ENCODE measurements at regions not wholly inside any gene's neighbourhood (a gene's known extent, or its start where the extent isn't known, plus 50 kb on each side); places are given as distances from the start of the nearest gene placed in this dataset.

DNA sequence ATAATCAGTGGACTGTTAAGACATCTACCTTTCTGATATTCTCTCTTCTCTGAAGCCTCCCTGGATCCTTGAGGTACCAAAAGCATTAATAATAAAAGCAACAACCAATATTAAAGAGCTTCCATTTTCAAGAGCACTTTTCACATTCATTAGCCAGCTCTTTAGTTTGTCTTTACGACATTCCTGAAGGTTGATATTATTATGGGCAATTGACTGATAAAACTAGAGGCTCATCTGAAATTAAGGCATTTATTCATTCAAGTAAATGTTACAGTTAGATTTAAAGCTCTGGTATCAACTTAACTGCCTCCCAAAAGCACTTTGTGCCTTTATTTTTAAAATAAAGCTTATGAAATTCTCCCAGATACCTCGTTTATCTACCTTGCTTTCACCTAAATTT, 199.6 kb downstream of the PLK2 start:
- TF ChIP-seq, protein P1, sequence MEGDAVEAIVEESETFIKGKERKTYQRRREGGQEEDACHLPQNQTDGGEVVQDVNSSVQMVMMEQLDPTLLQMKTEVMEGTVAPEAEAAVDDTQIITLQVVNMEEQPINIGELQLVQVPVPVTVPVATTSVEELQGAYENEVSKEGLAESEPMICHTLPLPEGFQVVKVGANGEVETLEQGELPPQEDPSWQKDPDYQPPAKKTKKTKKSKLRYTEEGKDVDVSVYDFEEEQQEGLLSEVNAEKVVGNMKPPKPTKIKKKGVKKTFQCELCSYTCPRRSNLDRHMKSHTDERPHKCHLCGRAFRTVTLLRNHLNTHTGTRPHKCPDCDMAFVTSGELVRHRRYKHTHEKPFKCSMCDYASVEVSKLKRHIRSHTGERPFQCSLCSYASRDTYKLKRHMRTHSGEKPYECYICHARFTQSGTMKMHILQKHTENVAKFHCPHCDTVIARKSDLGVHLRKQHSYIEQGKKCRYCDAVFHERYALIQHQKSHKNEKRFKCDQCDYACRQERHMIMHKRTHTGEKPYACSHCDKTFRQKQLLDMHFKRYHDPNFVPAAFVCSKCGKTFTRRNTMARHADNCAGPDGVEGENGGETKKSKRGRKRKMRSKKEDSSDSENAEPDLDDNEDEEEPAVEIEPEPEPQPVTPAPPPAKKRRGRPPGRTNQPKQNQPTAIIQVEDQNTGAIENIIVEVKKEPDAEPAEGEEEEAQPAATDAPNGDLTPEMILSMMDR (IDR thresholded peaks at IDR 0.05): no peak
- Histone ChIP-seq H3K27me3 (no peaks in the 10 kb centered on the region), H3K4me1 (peaks cover 0 to 11% of the 10 kb centered on the region in 2 donors), H3K36me3 (no peaks in the 10 kb centered on the region), H3K4me3 (no peak overlapping the region), H3K27ac (no peak overlapping the region), H3K9me3 (no peaks in the 10 kb centered on the region)
- DNase-seq (ENCODE audit: low spot score): no peak

DNA sequence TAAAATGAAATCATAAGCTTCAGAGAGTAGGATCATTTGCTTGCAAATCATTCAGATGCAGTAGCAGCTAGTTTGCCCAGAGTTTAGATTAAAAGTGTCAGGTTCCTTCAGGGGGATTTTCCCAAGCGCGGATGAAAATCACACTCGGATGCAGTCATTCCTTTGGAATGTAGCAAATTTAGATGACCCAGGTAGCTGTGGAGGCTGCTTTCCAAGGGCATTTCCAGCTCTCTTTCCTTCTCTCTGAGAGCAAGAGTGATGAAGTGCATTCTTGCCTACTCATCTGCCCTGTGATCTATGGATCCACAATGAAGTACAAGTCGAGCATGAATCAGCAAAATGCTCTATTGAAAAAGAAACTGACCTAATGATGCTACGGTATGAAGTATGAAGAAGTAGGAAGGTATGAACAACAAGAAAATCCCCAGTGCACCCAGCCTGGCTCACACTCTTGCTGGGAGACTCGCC, 200.2 kb downstream of the PLK2 start:
- DNase-seq (ENCODE audit: low spot score): no peak
- peaks cover 0 to 11% of the 10 kb centered on the region in 2 donors for H3K4me1 ChIP-seq
- TF ChIP-seq, protein P1 (IDR thresholded peaks at IDR 0.05): no peak
- no peak overlapping the region for H3K27ac ChIP-seq
- no peak overlapping the region for H3K4me3 ChIP-seq
- H3K36me3 ChIP-seq: no peaks in the 10 kb centered on the region
- H3K9me3 ChIP-seq: no peaks in the 10 kb centered on the region
- H3K27me3 ChIP-seq: no peaks in the 10 kb centered on the region

DNA sequence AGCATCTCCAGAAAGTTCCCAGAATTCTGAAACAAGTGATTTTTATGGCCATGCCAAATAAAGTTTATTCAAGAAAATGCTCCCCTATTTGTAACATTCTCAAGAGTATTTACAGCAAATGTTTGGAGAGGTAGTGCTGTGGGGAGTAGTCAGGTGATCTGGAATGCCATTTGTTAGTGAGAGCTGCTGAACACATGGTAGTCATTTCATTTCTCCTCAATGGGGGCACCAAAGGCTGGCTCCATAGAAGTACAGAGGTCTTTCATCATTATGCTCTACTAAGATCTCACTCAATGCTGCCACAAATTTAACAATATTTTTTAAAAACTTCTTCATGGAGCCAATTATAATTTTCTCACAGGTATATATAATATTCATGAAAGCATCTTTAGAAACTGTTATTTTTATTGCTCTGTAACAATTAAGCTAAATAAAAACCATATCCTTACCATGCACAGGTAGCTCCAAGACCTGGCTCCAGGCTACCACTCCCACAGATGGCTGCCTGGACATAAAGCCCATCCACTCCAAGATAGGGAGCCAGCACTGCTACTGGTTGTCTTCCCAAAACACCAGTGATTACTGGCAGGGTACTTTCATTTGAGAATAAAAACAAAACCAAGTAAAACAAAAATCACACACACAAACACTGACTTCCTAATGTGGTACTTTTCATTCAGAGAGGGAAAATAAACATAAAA, 200.8 kb downstream of the PLK2 start:
- H3K27ac ChIP-seq: no peak overlapping the region
- no peaks in the 10 kb centered on the region for H3K27me3 ChIP-seq
- no peak overlapping the region for H3K4me3 ChIP-seq
- TF ChIP-seq, protein P1 (IDR thresholded peaks at IDR 0.05): no peak
- no peaks in the 10 kb centered on the region for H3K36me3 ChIP-seq
- peaks cover 0 to 11% of the 10 kb centered on the region in 2 donors for H3K4me1 ChIP-seq
- H3K9me3 ChIP-seq: no peaks in the 10 kb centered on the region
- no peak for DNase-seq (ENCODE audit: low spot score)

DNA sequence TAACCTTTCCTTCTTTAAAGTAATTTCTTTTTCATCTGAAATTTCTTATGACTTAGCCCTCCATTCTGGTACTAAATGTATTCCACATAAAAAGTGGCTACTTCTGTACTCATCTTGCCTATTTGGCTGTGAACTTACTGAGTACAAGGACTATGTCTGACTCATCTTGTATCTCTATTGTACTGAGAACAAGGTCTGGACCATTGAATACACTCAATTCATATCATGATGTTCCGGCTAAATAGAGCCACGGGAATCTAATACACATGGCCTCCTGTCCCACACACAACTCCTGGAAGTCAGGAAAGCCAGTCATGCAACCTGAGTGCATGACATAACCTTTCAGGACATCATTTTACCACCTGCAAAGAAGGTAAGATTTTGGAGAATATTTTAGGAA, 203.9 kb downstream of the PLK2 start:
- Histone ChIP-seq H3K9me3 (no peaks in the 10 kb centered on the region), H3K27ac (no peak overlapping the region), H3K27me3 (no peaks in the 10 kb centered on the region), H3K36me3 (no peaks in the 10 kb centered on the region), H3K4me3 (no peak overlapping the region), H3K4me1 (no peaks in the 10 kb centered on the region)
- no peak for DNase-seq (ENCODE audit: low spot score)
- TF ChIP-seq, protein P1 (IDR thresholded peaks at IDR 0.05): no peak

DNA sequence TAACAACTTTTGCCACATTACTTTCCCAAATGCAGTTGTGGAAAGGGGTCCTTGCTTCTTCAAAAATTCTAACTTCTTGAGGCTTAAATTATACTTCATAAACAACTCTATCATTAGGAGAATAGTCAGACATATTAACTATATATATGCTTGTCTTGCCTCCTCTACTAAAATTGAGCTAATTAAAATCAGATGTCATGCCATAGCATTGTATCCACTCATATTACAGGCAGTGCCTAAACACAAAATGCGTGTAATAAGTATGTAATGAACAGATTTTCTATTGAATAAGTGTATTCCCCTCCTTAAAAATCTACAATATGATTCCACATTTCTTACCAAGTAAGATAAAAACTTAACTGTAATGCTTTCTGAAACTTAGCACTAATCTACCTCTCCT, 204.5 kb downstream of the PLK2 start:
- H3K27ac ChIP-seq: no peak overlapping the region
- H3K4me3 ChIP-seq: no peak overlapping the region
- TF ChIP-seq, protein P1 (IDR thresholded peaks at IDR 0.05): no peak
- DNase-seq (ENCODE audit: low spot score): no peak
- H3K36me3 ChIP-seq: no peaks in the 10 kb centered on the region
- no peaks in the 10 kb centered on the region for H3K27me3 ChIP-seq
- H3K4me1 ChIP-seq: no peaks in the 10 kb centered on the region
- H3K9me3 ChIP-seq: no peaks in the 10 kb centered on the region

DNA sequence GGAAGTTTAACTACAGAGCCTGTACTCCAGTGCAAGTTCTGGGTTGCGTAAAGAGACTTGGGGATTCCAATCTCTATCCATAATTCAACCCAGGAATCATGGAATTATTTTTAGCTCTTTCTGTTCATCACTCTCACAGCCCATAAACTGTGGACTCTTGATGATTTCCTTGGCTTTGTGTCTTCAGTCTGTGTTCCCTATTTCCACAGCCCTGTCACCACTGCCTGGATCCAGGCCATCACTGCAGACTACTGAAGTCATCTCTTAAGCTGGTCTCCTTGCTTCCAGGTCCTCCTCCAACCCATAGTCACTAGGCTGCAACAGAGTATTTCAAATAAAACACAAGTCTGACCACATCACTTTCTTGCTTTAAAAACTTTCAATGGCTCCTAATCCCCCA, 211.7 kb downstream of the PLK2 start:
- Histone ChIP-seq H3K36me3 (no peaks in the 10 kb centered on the region), H3K9me3 (no peaks in the 10 kb centered on the region), H3K27ac (no peak overlapping the region), H3K4me1 (peaks cover 0 to 5% of the 10 kb centered on the region in 2 donors), H3K4me3 (no peak overlapping the region), H3K27me3 (no peaks in the 10 kb centered on the region)
- no peak for DNase-seq (ENCODE audit: low spot score)
- TF ChIP-seq, protein P1 (IDR thresholded peaks at IDR 0.05): no peak
